ENCODE measurements at regions not wholly inside any gene's neighbourhood (a gene's known extent, or its start where the extent isn't known, plus 50 kb on each side); places are given as distances from the start of the nearest gene placed in this dataset.
"Not testable (repeated sequence)": the region's sequence is repeated elsewhere in the genome, so short reads cannot be mapped to it uniquely, and the experiment has no call there.

- DNase-seq (ENCODE audit: low spot score): no peak
- H3K27me3 Mint-ChIP-seq (ENCODE audit: insufficient read depth): no peaks in the 10 kb centered on the region
- intact Hi-C loops (cut with micrococcal nuclease): no loop called here
- H3K4me3 Mint-ChIP-seq: no peak overlapping the region
- H3K4me1 Mint-ChIP-seq (ENCODE audit: low read depth): no peaks in the 10 kb centered on the region
- H3K27ac Mint-ChIP-seq: no peak overlapping the region
- H3K36me3 Mint-ChIP-seq (ENCODE audit: low read depth): no peaks in the 10 kb centered on the region
- peaks cover 65% of the 10 kb centered on the region for H3K9me3 Mint-ChIP-seq
Measured at GRCh38 chr16:62794724-62795123, 758.5 kb upstream of the CDH8 start.

GRCh38 chr16:62780081-62780480 is 743.8 kb upstream of the CDH8 start:
- DNase-seq (ENCODE audit: low spot score); H3K36me3 Mint-ChIP-seq (ENCODE audit: low read depth); H3K27ac Mint-ChIP-seq; intact Hi-C loops (cut with micrococcal nuclease); H3K4me1 Mint-ChIP-seq (ENCODE audit: low read depth); H3K27me3 Mint-ChIP-seq (ENCODE audit: insufficient read depth); H3K4me3 Mint-ChIP-seq: not testable (repeated sequence)
- H3K9me3 Mint-ChIP-seq: peaks cover 18% of the 10 kb centered on the region

GRCh38 chr16:62764572-62764971 is 728.3 kb upstream of the CDH8 start:
- intact Hi-C loops (cut with micrococcal nuclease): no loop called here
- no peaks in the 10 kb centered on the region for H3K27me3 Mint-ChIP-seq (ENCODE audit: insufficient read depth)
- H3K4me1 Mint-ChIP-seq (ENCODE audit: low read depth): no peaks in the 10 kb centered on the region
- peaks cover 33% of the 10 kb centered on the region for H3K9me3 Mint-ChIP-seq
- no peak overlapping the region for H3K27ac Mint-ChIP-seq
- DNase-seq (ENCODE audit: low spot score): no peak
- no peak overlapping the region for H3K4me3 Mint-ChIP-seq
- H3K36me3 Mint-ChIP-seq (ENCODE audit: low read depth): no peaks in the 10 kb centered on the region

GRCh38 chr16:62760398-62760797 is 724.2 kb upstream of the CDH8 start:
- Mint-ChIP-seq H3K36me3 (ENCODE audit: low read depth) (no peaks in the 10 kb centered on the region), H3K4me3 (no peak overlapping the region), H3K27ac (no peak overlapping the region), H3K9me3 (peaks cover 23% of the 10 kb centered on the region), H3K4me1 (ENCODE audit: low read depth) (no peaks in the 10 kb centered on the region), H3K27me3 (ENCODE audit: insufficient read depth) (no peaks in the 10 kb centered on the region)
- intact Hi-C loops (cut with micrococcal nuclease): no loop called here
- no peak for DNase-seq (ENCODE audit: low spot score)

GRCh38 chr16:62755938-62756337 is 719.7 kb upstream of the CDH8 start:
- no peaks in the 10 kb centered on the region for H3K36me3 Mint-ChIP-seq (ENCODE audit: low read depth)
- intact Hi-C loops (cut with micrococcal nuclease): no loop called here
- H3K4me1 Mint-ChIP-seq (ENCODE audit: low read depth): no peaks in the 10 kb centered on the region
- peaks cover 18% of the 10 kb centered on the region for H3K9me3 Mint-ChIP-seq
- no peak overlapping the region for H3K27ac Mint-ChIP-seq
- no peaks in the 10 kb centered on the region for H3K27me3 Mint-ChIP-seq (ENCODE audit: insufficient read depth)
- no peak overlapping the region for H3K4me3 Mint-ChIP-seq
- DNase-seq (ENCODE audit: low spot score): no peak

GRCh38 chr16:62752854-62753253 is 716.6 kb upstream of the CDH8 start:
- H3K36me3 Mint-ChIP-seq (ENCODE audit: low read depth): no peaks in the 10 kb centered on the region
- no peaks in the 10 kb centered on the region for H3K27me3 Mint-ChIP-seq (ENCODE audit: insufficient read depth)

GRCh38 chr16:62751218-62751617 is 715.0 kb upstream of the CDH8 start:
- Mint-ChIP-seq H3K4me3 (no peak overlapping the region), H3K9me3 (peaks cover 14% of the 10 kb centered on the region), H3K27ac (no peak overlapping the region), H3K27me3 (ENCODE audit: insufficient read depth) (no peaks in the 10 kb centered on the region), H3K4me1 (ENCODE audit: low read depth) (no peaks in the 10 kb centered on the region), H3K36me3 (ENCODE audit: low read depth) (no peaks in the 10 kb centered on the region)
- intact Hi-C loops (cut with micrococcal nuclease): no loop called here
- no peak for DNase-seq (ENCODE audit: low spot score)

More at GRCh38 chr16:62752854-62753253, 716.6 kb upstream of the CDH8 start:
- peaks cover 14% of the 10 kb centered on the region for H3K9me3 Mint-ChIP-seq
- intact Hi-C loops (cut with micrococcal nuclease): no loop called here
- no peaks in the 10 kb centered on the region for H3K4me1 Mint-ChIP-seq (ENCODE audit: low read depth)
- DNase-seq (ENCODE audit: low spot score): no peak
- H3K27ac Mint-ChIP-seq: no peak overlapping the region
- no peak overlapping the region for H3K4me3 Mint-ChIP-seq

- Mint-ChIP-seq H3K9me3 (peaks cover 31% of the 10 kb centered on the region), H3K27ac (no peak overlapping the region)
Measured at GRCh38 chr16:62741692-62742091, 705.5 kb upstream of the CDH8 start.

GRCh38 chr16:62738666-62739460 is 702.6 kb upstream of the CDH8 start:
- DNase-seq (ENCODE audit: low spot score): no peak
- Mint-ChIP-seq H3K9me3 (peaks cover 19% of the 10 kb centered on the region), H3K27ac (no peak overlapping the region), H3K4me3 (no peak overlapping the region), H3K4me1 (ENCODE audit: low read depth) (no peaks in the 10 kb centered on the region), H3K36me3 (ENCODE audit: low read depth) (no peaks in the 10 kb centered on the region), H3K27me3 (ENCODE audit: insufficient read depth) (no peaks in the 10 kb centered on the region)
- intact Hi-C loops (cut with micrococcal nuclease): no loop called here

More at GRCh38 chr16:62741692-62742091, 705.5 kb upstream of the CDH8 start:
- Mint-ChIP-seq H3K4me1 (ENCODE audit: low read depth) (no peaks in the 10 kb centered on the region), H3K4me3 (no peak overlapping the region), H3K27me3 (ENCODE audit: insufficient read depth) (no peaks in the 10 kb centered on the region), H3K36me3 (ENCODE audit: low read depth) (no peaks in the 10 kb centered on the region)
- intact Hi-C loops (cut with micrococcal nuclease): no loop called here
- DNase-seq (ENCODE audit: low spot score): no peak

GRCh38 chr16:62732092-62732491 is 695.9 kb upstream of the CDH8 start:
- intact Hi-C loops (cut with micrococcal nuclease): no loop called here
- H3K27me3 Mint-ChIP-seq (ENCODE audit: insufficient read depth): no peaks in the 10 kb centered on the region
- no peak overlapping the region for H3K27ac Mint-ChIP-seq
- H3K36me3 Mint-ChIP-seq (ENCODE audit: low read depth): no peaks in the 10 kb centered on the region
- DNase-seq (ENCODE audit: low spot score): no peak
- peaks cover 25% of the 10 kb centered on the region for H3K9me3 Mint-ChIP-seq
- no peak overlapping the region for H3K4me3 Mint-ChIP-seq
- no peaks in the 10 kb centered on the region for H3K4me1 Mint-ChIP-seq (ENCODE audit: low read depth)

- H3K27me3 Mint-ChIP-seq (ENCODE audit: insufficient read depth); DNase-seq (ENCODE audit: low spot score); intact Hi-C loops (cut with micrococcal nuclease); H3K36me3 Mint-ChIP-seq (ENCODE audit: low read depth); H3K27ac Mint-ChIP-seq; H3K4me3 Mint-ChIP-seq; H3K4me1 Mint-ChIP-seq (ENCODE audit: low read depth): not testable (repeated sequence)
- peaks cover 51% of the 10 kb centered on the region for H3K9me3 Mint-ChIP-seq
Measured at GRCh38 chr16:62724670-62725269, 688.5 kb upstream of the CDH8 start.

GRCh38 chr16:62720651-62721050 is 684.4 kb upstream of the CDH8 start:
- no peaks in the 10 kb centered on the region for H3K27me3 Mint-ChIP-seq (ENCODE audit: insufficient read depth)
- H3K27ac Mint-ChIP-seq: no peak overlapping the region
- intact Hi-C loops (cut with micrococcal nuclease): no loop called here
- no peaks in the 10 kb centered on the region for H3K36me3 Mint-ChIP-seq (ENCODE audit: low read depth)
- H3K4me3 Mint-ChIP-seq: no peak overlapping the region
- peaks cover 48% of the 10 kb centered on the region for H3K9me3 Mint-ChIP-seq
- H3K4me1 Mint-ChIP-seq (ENCODE audit: low read depth): no peaks in the 10 kb centered on the region
- DNase-seq (ENCODE audit: low spot score): no peak

- no peaks in the 10 kb centered on the region for H3K4me1 Mint-ChIP-seq (ENCODE audit: low read depth)
- intact Hi-C loops (cut with micrococcal nuclease): no loop called here
- H3K27ac Mint-ChIP-seq: no peak overlapping the region
- H3K4me3 Mint-ChIP-seq: no peak overlapping the region
- H3K27me3 Mint-ChIP-seq (ENCODE audit: insufficient read depth): no peaks in the 10 kb centered on the region
- peaks cover 39% of the 10 kb centered on the region for H3K9me3 Mint-ChIP-seq
- DNase-seq (ENCODE audit: low spot score): no peak
- no peaks in the 10 kb centered on the region for H3K36me3 Mint-ChIP-seq (ENCODE audit: low read depth)
Measured at GRCh38 chr16:62717026-62717425, 680.8 kb upstream of the CDH8 start.
